Testis (tissue), 2 donors: ENCODE measurements at regions not wholly inside any gene's neighbourhood (a gene's known extent, or its start where the extent isn't known, plus 50 kb on each side); places are given as distances from the start of the nearest gene placed in this dataset.

ENCODE experiments used
- DNase-seq: peaks from one replicate; pipeline ENCODE4 v3.0.0-alpha.2; 2019
- H3K27ac ChIP-seq, 2 donors: fragments of 200-600 bp; sonication (generic); one replicate each; pipeline ENCODE4 v1.5.1; 2019
- H3K27me3 ChIP-seq: fragments of 200-600 bp; sonication (generic); one replicate; pipeline ENCODE4 v1.5.1; 2019
- H3K36me3 ChIP-seq: fragments of 200-600 bp; sonication (generic); one replicate; pipeline ENCODE4 v1.5.1; 2017; ENCODE audit warnings: low read depth; ENCODE audit errors: missing control alignments
- H3K4me1 ChIP-seq: fragments of 200-600 bp; sonication (generic); one replicate; pipeline ENCODE4 v1.5.1; 2019
- H3K4me3 ChIP-seq, 2 donors: fragments of 200-600 bp; sonication (generic); one replicate each; pipeline ENCODE4 v1.5.1; 2017 to 2019
- H3K9me3 ChIP-seq: fragments of 200-600 bp; sonication (generic); one replicate; pipeline ENCODE4 v1.5.1; 2017
- POLR2A ChIP-seq: fragments of 450-650 bp; IDR thresholded peaks from one replicate; pipeline ENCODE4 v1.6.1; 2017; ENCODE audit warnings: antibody characterized with exemption, mild to moderate bottlenecking, moderate library complexity
- WGBS, 2 donors: methylation state at CpG; one replicate each; pipeline ENCODE4 v1.1.5; 2018; 5-methylcytosine and 5-hydroxymethylcytosine counted together
- intact Hi-C: fragments of 100-400 bp; cut with DNase I; formaldehyde crosslinking; loops from one replicate; pipeline ENCODE4 v1.15.1; 2023; ENCODE audit warnings: low total_unique reads
- TF ChIP-seq, protein P1 (sequence below), 3 experiments: fragments of 450-650 bp in 2 of 3; fragments of 200-600 bp in 1 of 3; sonication (generic) in 1 of 3; IDR thresholded peaks; one replicate each; pipeline ENCODE4 v1.5.1; 2016 to 2019; ENCODE audit warnings: antibody characterized with exemption in 3 of 3, mild to moderate bottlenecking in 2 of 3, moderate library complexity in 1 of 3

DNA sequence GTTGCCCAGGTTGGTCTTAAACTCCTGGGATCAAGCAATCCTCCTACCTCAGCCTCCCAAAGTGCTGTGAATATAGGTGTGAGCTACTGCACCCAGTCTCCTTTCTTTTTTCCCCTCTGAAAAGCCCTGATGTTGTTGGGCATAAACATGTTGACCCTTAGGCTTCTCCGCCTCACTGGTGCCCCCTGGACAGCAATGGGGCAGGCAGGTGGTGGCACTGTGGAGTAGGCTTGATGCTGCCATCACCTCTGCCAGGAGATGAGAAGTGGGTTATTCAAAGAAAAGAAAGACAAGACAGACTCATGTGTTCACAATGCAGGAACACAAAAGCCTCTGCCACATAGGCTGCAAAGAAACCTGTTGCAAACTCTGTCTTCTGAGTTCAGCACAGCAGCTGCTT, 169.9 kb downstream of the EN1 start:
- Histone ChIP-seq H3K9me3 (no peaks in the 10 kb centered on the region), H3K36me3 (no peaks in the 10 kb centered on the region), H3K27ac (no peak overlapping the region), H3K27me3 (no peaks in the 10 kb centered on the region), H3K4me1 (no peaks in the 10 kb centered on the region), H3K4me3 (no peak overlapping the region)
- DNase-seq = no peak
- no peak for TF ChIP-seq POLR2A
- intact Hi-C loops = no loop called here
- WGBS, 2 donors = 89 to 91% methylated on average over 1 of the region's 1 CpG

- Histone ChIP-seq H3K36me3 (no peaks in the 10 kb centered on the region), H3K4me3 (no peak overlapping the region), H3K4me1 (no peaks in the 10 kb centered on the region), H3K9me3 (no peaks in the 10 kb centered on the region), H3K27me3 (no peaks in the 10 kb centered on the region), H3K27ac (no peak overlapping the region)
- DNase-seq = no peak
- TF ChIP-seq, protein P1, sequence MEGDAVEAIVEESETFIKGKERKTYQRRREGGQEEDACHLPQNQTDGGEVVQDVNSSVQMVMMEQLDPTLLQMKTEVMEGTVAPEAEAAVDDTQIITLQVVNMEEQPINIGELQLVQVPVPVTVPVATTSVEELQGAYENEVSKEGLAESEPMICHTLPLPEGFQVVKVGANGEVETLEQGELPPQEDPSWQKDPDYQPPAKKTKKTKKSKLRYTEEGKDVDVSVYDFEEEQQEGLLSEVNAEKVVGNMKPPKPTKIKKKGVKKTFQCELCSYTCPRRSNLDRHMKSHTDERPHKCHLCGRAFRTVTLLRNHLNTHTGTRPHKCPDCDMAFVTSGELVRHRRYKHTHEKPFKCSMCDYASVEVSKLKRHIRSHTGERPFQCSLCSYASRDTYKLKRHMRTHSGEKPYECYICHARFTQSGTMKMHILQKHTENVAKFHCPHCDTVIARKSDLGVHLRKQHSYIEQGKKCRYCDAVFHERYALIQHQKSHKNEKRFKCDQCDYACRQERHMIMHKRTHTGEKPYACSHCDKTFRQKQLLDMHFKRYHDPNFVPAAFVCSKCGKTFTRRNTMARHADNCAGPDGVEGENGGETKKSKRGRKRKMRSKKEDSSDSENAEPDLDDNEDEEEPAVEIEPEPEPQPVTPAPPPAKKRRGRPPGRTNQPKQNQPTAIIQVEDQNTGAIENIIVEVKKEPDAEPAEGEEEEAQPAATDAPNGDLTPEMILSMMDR (IDR thresholded peaks at IDR 0.05) = no peak
- TF ChIP-seq POLR2A = no peak
- intact Hi-C loops = no loop called here
Measured at GRCh38 chr2:118675531-118675930, 171.9 kb downstream of the EN1 start.

DNA sequence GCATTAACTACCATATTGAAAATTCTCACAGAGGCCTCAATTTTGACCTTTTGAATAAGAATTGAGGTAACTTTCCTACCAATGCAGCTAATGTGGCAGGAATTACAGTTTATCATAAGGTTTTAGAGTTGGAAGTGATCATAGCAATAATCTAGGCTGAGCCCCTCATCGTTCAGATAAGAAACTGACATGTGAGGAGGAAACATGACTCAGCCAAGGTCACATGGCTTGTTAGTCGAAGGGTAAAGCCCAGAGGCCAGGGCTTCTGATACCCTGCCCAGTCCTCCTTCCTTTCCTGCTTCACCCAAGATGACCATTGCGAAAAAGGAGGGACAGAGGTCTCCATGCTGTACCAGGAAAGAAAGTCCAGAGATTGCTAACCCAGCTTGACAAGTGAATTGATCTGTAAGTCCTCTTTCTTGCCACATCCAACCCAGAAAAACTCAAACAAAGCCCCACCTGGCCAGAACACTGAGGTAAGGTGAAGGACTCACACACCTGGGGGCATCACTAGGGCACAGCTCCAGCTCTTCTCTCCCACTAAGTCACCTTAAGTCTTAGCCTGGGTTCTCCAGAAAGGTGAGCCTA, 174.8 kb downstream of the EN1 start:
- no peak for DNase-seq
- no peaks in the 10 kb centered on the region for H3K9me3 ChIP-seq
- no peaks in the 10 kb centered on the region for H3K27me3 ChIP-seq
- H3K36me3 ChIP-seq = no peaks in the 10 kb centered on the region
- no peaks in the 10 kb centered on the region for H3K4me1 ChIP-seq
- H3K4me3 ChIP-seq = no peak overlapping the region
- no peak overlapping the region for H3K27ac ChIP-seq
- intact Hi-C loops = no loop called here
- TF ChIP-seq POLR2A = no peak
- TF ChIP-seq, protein P1 (IDR thresholded peaks at IDR 0.05) = no peak
- 58 to 69% methylated on average over 3 of the region's 3 CpGs for WGBS, 2 donors

GRCh38 chr2:118671701-118672454, 175.6 kb downstream of the EN1 start:
- no peaks in the 10 kb centered on the region for H3K4me1 ChIP-seq
- H3K27me3 ChIP-seq = no peaks in the 10 kb centered on the region
- H3K27ac ChIP-seq = no peak overlapping the region
- H3K4me3 ChIP-seq = no peak overlapping the region
- intact Hi-C loops = no loop called here
- no peak for TF ChIP-seq POLR2A
- TF ChIP-seq, protein P1 (IDR thresholded peaks at IDR 0.05) = no peak
- 77 to 82% methylated on average over 5 of the region's 5 CpGs for WGBS, 2 donors
- no peak for DNase-seq
- H3K36me3 ChIP-seq = no peaks in the 10 kb centered on the region
- no peaks in the 10 kb centered on the region for H3K9me3 ChIP-seq

- H3K27me3 ChIP-seq = no peaks in the 10 kb centered on the region
- no peak overlapping the region for H3K4me3 ChIP-seq
- intact Hi-C loops = no loop called here
- 54 to 56% methylated on average over 6 of the region's 6 CpGs for WGBS, 2 donors
- H3K9me3 ChIP-seq = no peaks in the 10 kb centered on the region
- H3K36me3 ChIP-seq = no peaks in the 10 kb centered on the region
- H3K27ac ChIP-seq = no peak overlapping the region
- DNase-seq = no peak
- no peak for TF ChIP-seq POLR2A
- TF ChIP-seq, protein P1 (IDR thresholded peaks at IDR 0.05) = no peak
- H3K4me1 ChIP-seq = no peaks in the 10 kb centered on the region
Measured at GRCh38 chr2:118670838-118671237, 176.6 kb downstream of the EN1 start.
